ENCODE measurements at regions not wholly inside any gene's neighbourhood (a gene's known extent, or its start where the extent isn't known, plus 50 kb on each side); places are given as distances from the start of the nearest gene placed in this dataset.

GRCh38 chr1:14301704-14302024 is 296.8 kb upstream of the KAZN start:
- Histone ChIP-seq H3K4me3 (no peak overlapping the region), H3K27ac (no peak overlapping the region)
- TF ChIP-seq CTCF (IDR thresholded peaks at IDR 0.05), result no peak
- DNase-seq (ENCODE audit: low spot score), result no peak

- Histone ChIP-seq H3K27ac (no peak overlapping the region), H3K4me3 (no peak overlapping the region)
- no peak for DNase-seq (ENCODE audit: low spot score)
- TF ChIP-seq CTCF (IDR thresholded peaks at IDR 0.05), result no peak
Observed at GRCh38 chr1:14302025-14302424, 296.5 kb upstream of the KAZN start.

GRCh38 chr1:14303011-14303410 is 295.5 kb upstream of the KAZN start:
- peak overlapping the region in 1 of 2 donors; percentile 1 for H3K27ac ChIP-seq
- DNase-seq (ENCODE audit: low spot score), result no peak
- H3K4me3 ChIP-seq, result no peak overlapping the region
- no peak for TF ChIP-seq CTCF (IDR thresholded peaks at IDR 0.05)

GRCh38 chr1:14304381-14304865 is 294.1 kb upstream of the KAZN start:
- no peak for DNase-seq (ENCODE audit: low spot score)
- Histone ChIP-seq H3K27ac (peak overlapping the region in 1 of 2 donors; percentile 50), H3K4me3 (no peak overlapping the region)
- TF ChIP-seq CTCF (IDR thresholded peaks at IDR 0.05), result no peak

- Histone ChIP-seq H3K27ac (no peak overlapping the region), H3K4me3 (no peak overlapping the region)
- DNase-seq (ENCODE audit: low spot score), result no peak
- TF ChIP-seq CTCF (IDR thresholded peaks at IDR 0.05), result no peak
Observed at GRCh38 chr1:14308460-14308859, 290.0 kb upstream of the KAZN start.

- H3K4me3 ChIP-seq, result no peak overlapping the region
- no peak for TF ChIP-seq CTCF (IDR thresholded peaks at IDR 0.05)
- no peak for DNase-seq (ENCODE audit: low spot score)
- H3K27ac ChIP-seq, result no peak overlapping the region
Observed at GRCh38 chr1:14309984-14310383, 288.5 kb upstream of the KAZN start.

- no peak for DNase-seq (ENCODE audit: low spot score)
- Histone ChIP-seq H3K27ac (no peak overlapping the region), H3K4me3 (no peak overlapping the region)
- no peak for TF ChIP-seq CTCF (IDR thresholded peaks at IDR 0.05)
Observed at GRCh38 chr1:14310476-14310875, 288.0 kb upstream of the KAZN start.
